Renal cortex interstitium (tissue), 11 donors: ENCODE measurements at regions not wholly inside any gene's neighbourhood (a gene's known extent, or its start where the extent isn't known, plus 50 kb on each side); places are given as distances from the start of the nearest gene placed in this dataset.
"Not testable (repeated sequence)": the region's sequence is repeated elsewhere in the genome, so short reads cannot be mapped to it uniquely, and the experiment has no call there.

ENCODE experiments used
- DNase-seq, 11 donors: peaks; one replicate each; pipeline ENCODE4 v3.0.0-alpha.2; 2013; ENCODE audit warnings: low read depth in 9 of 11, low spot score in 4 of 11; ENCODE audit errors: extremely low read depth in 1 of 11

- no peak for DNase-seq
Measured at GRCh38 chr4:132488555-132488954, 660.5 kb upstream of the PCDH10 start.

- no peak for DNase-seq
Measured at GRCh38 chr4:132493476-132493875, 655.6 kb upstream of the PCDH10 start.

- not testable (repeated sequence) for DNase-seq
Measured at GRCh38 chr4:132495267-132495812, 653.8 kb upstream of the PCDH10 start.

GRCh38 chr4:132498215-132498614, 650.9 kb upstream of the PCDH10 start:
- DNase-seq: no peak

GRCh38 chr4:132502096-132502552, 647.0 kb upstream of the PCDH10 start:
- DNase-seq: no peak

GRCh38 chr4:132504438-132504837, 644.7 kb upstream of the PCDH10 start:
- no peak for DNase-seq

GRCh38 chr4:132506568-132506967, 642.5 kb upstream of the PCDH10 start:
- no peak for DNase-seq

- DNase-seq: no peak
Measured at GRCh38 chr4:132513491-132513890, 635.6 kb upstream of the PCDH10 start.

GRCh38 chr4:132526652-132527051, 622.4 kb upstream of the PCDH10 start:
- no peak for DNase-seq

GRCh38 chr4:132527817-132528216, 621.3 kb upstream of the PCDH10 start:
- no peak for DNase-seq

GRCh38 chr4:132530861-132531260, 618.2 kb upstream of the PCDH10 start:
- DNase-seq: no peak

- no peak for DNase-seq
Measured at GRCh38 chr4:132540268-132540667, 608.8 kb upstream of the PCDH10 start.

GRCh38 chr4:132540797-132541196, 608.3 kb upstream of the PCDH10 start:
- DNase-seq: no peak

- DNase-seq: no peak
Measured at GRCh38 chr4:132542228-132542627, 606.9 kb upstream of the PCDH10 start.

- no peak for DNase-seq
Measured at GRCh38 chr4:132548463-132548862, 600.6 kb upstream of the PCDH10 start.

- DNase-seq: no peak
Measured at GRCh38 chr4:132556316-132556715, 592.8 kb upstream of the PCDH10 start.

GRCh38 chr4:132557660-132558059, 591.4 kb upstream of the PCDH10 start:
- no peak for DNase-seq

GRCh38 chr4:132564920-132565319, 584.2 kb upstream of the PCDH10 start:
- DNase-seq: no peak

GRCh38 chr4:132565542-132565941, 583.6 kb upstream of the PCDH10 start:
- no peak for DNase-seq

GRCh38 chr4:132572210-132572609, 576.9 kb upstream of the PCDH10 start:
- DNase-seq: no peak

- DNase-seq: no peak
Measured at GRCh38 chr4:132587626-132588025, 561.5 kb upstream of the PCDH10 start.

- DNase-seq: no peak
Measured at GRCh38 chr4:132592340-132592739, 556.8 kb upstream of the PCDH10 start.
